ENCODE measurements at regions not wholly inside any gene's neighbourhood (a gene's known extent, or its start where the extent isn't known, plus 50 kb on each side); places are given as distances from the start of the nearest gene placed in this dataset.

DNA sequence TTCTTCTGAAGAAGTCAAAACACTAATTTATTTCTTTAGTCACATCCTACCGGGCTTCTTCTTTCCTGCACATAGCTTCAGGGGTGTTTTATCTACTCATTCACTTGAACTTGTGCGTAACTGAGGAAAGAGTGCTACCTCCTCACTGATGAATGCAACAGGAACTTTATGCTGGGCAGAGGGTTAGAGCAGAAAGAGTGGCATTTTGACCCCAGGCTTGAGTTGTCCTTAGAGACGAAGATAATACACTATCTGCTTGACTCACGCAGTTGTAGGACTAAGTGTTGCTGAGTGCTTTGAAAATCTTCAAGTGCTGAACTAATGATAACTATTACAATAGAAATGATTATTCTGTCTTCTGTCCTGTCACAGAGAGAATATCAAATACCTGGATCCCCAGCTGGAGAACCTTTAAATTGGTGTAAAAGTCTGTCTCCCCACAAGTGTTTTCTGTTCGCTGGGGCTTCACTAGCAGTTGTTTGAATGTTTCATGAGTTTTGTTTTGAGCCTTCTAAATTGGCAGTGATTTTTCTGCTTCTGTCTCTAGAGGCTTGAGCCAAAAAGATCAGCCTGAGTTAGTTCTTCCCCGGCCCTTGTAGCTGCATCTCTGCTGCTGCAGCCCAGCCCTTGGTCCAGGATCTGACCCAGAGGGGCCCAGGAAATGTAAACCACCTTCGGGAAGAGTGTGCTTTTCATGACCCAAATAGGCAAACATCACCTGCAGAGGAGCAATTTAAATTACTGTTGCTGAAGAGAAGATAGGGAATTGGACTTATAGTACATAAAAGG is 86.3 kb upstream of the LGALSL start:
- TF ChIP-seq ARNTL (CRISPR knock-in tag; IDR thresholded peaks at IDR 0.05; ENCODE audit: borderline replicate concordance, low read depth) (no peak), CSRNP3 (CRISPR knock-in tag; IDR thresholded peaks at IDR 0.05) (no peak), ZFP30 (CRISPR knock-in tag; IDR thresholded peaks at IDR 0.05) (no peak)

Data from SK-N-SH treated with all-trans-retinoic acid at 6 μM for 48 hours (cell line).